ENCODE measurements at regions not wholly inside any gene's neighbourhood (a gene's known extent, or its start where the extent isn't known, plus 50 kb on each side); places are given as distances from the start of the nearest gene placed in this dataset.

DNA sequence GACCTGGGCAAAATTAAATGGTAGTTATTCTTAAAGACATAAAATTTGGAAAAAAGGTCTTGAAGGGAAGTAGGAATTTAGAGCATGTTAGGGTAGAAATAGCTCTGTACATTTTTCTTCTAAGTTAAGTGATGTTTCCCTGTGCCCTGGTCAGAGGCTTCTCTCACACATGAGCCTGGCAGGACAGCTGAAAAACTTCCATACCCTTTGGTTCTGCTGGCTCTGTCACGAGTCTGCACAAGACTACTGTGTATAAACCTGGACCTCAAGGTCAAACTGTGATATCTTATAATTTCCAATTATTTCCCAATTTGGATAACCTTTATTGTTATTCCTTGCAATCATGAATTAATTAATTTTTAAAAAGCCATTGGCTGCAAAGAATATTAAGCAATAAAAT, 664.7 kb downstream of the BCL11A start:
- TF ChIP-seq GATA2 (IDR thresholded peaks at IDR 0.05; ENCODE audit: low read depth, low read length) = no peak
- TF ChIP-seq GATA3 (IDR thresholded peaks at IDR 0.05; ENCODE audit: low read depth, low read length) = no peak
